HG03135 (cell line): ENCODE measurements at regions not wholly inside any gene's neighbourhood (a gene's known extent, or its start where the extent isn't known, plus 50 kb on each side); places are given as distances from the start of the nearest gene placed in this dataset.
"Not testable (repeated sequence)": the region's sequence is repeated elsewhere in the genome, so short reads cannot be mapped to it uniquely, and the experiment has no call there.

Experiments used
- ATAC-seq: cut with Tn5 transposase; IDR thresholded peaks from one replicate; pipeline ENCODE4 v1.9.1; 2021; ENCODE audit warnings: mild to moderate bottlenecking, moderate library complexity; ENCODE audit not compliant: unreplicated experiment

- no peak for ATAC-seq
Observed at GRCh38 chr6:167208819-167209576, 51.2 kb upstream of the GPR31 start.

GRCh38 chr6:167209577-167209975 lies 51.8 kb upstream of the GPR31 start:
- ATAC-seq: no peak

- ATAC-seq: no peak
Observed at GRCh38 chr6:167210375-167211294, 52.9 kb upstream of the GPR31 start.

- no peak for ATAC-seq
Observed at GRCh38 chr6:167211295-167211648, 53.5 kb upstream of the GPR31 start.

- ATAC-seq: peak; percentile 9
Observed at GRCh38 chr6:167211881-167212712, 54.3 kb upstream of the GPR31 start.

- peak; percentile 74 for ATAC-seq
Observed at GRCh38 chr6:167212713-167213005, 54.9 kb upstream of the GPR31 start.

GRCh38 chr6:167214206-167214605 lies 56.4 kb upstream of the GPR31 start:
- no peak for ATAC-seq

- ATAC-seq: not testable (repeated sequence)
Observed at GRCh38 chr6:167215429-167216250, 57.9 kb upstream of the GPR31 start.

- not testable (repeated sequence) for ATAC-seq
Observed at GRCh38 chr6:167216390-167217050, 58.7 kb upstream of the GPR31 start.

GRCh38 chr6:167217073-167217472 lies 59.3 kb upstream of the GPR31 start:
- not testable (repeated sequence) for ATAC-seq

GRCh38 chr6:167217951-167218759 lies 60.4 kb upstream of the GPR31 start:
- ATAC-seq: peak; percentile 81

GRCh38 chr6:167219079-167219478 lies 61.3 kb upstream of the GPR31 start:
- ATAC-seq: not testable (repeated sequence)

- no peak for ATAC-seq
Observed at GRCh38 chr6:167219967-167220512, 62.3 kb upstream of the GPR31 start.

GRCh38 chr6:167221400-167222201 lies 63.8 kb upstream of the GPR31 start:
- ATAC-seq: no peak

GRCh38 chr6:167225566-167226382 lies 65.3 kb upstream of the UNC93A start:
- ATAC-seq: not testable (repeated sequence)

GRCh38 chr6:167226383-167226685 lies 64.8 kb upstream of the UNC93A start:
- ATAC-seq: no peak

- no peak for ATAC-seq
Observed at GRCh38 chr6:167226791-167227190, 64.3 kb upstream of the UNC93A start.
